ENCODE measurements at regions not wholly inside any gene's neighbourhood (a gene's known extent, or its start where the extent isn't known, plus 50 kb on each side); places are given as distances from the start of the nearest gene placed in this dataset.

DNA sequence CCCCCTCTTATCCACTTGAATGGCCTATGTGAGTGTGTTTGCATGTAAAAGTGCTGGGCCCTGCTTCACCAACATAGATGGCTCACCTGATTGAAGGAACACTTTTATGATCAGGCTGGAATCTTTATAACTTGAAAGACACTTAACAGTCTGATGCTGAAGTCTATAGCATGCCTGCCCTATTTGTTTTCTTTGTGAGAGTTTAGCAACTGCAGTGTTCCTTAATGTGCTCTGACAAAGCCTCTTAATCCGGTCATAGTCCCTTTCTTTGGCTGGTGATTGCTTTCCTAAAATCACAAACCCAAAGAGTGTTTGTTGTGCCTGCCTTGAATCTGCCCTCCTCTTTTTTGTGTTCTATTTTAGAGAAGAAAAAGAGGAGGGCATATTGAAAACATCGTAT is 1382.8 kb upstream of the CELF4 start:
- TF ChIP-seq, protein P1, sequence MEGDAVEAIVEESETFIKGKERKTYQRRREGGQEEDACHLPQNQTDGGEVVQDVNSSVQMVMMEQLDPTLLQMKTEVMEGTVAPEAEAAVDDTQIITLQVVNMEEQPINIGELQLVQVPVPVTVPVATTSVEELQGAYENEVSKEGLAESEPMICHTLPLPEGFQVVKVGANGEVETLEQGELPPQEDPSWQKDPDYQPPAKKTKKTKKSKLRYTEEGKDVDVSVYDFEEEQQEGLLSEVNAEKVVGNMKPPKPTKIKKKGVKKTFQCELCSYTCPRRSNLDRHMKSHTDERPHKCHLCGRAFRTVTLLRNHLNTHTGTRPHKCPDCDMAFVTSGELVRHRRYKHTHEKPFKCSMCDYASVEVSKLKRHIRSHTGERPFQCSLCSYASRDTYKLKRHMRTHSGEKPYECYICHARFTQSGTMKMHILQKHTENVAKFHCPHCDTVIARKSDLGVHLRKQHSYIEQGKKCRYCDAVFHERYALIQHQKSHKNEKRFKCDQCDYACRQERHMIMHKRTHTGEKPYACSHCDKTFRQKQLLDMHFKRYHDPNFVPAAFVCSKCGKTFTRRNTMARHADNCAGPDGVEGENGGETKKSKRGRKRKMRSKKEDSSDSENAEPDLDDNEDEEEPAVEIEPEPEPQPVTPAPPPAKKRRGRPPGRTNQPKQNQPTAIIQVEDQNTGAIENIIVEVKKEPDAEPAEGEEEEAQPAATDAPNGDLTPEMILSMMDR (IDR thresholded peaks at IDR 0.05; ENCODE audit: insufficient read depth, low read length, poor library complexity, severe bottlenecking) = no peak
- Histone ChIP-seq H3K36me3 (ENCODE audit: control insufficient read depth, insufficient read depth, low read length) (no peaks in the 10 kb centered on the region), H3K27me3 (replicated peaks; ENCODE audit: control insufficient read depth, insufficient read depth, low read length) (no peaks in the 10 kb centered on the region), H3K4me3 (replicated peaks; ENCODE audit: low read depth, low read length) (no peak overlapping the region)
- no peak for DNase-seq (ENCODE audit: extremely low read depth, insufficient read length)

DNA sequence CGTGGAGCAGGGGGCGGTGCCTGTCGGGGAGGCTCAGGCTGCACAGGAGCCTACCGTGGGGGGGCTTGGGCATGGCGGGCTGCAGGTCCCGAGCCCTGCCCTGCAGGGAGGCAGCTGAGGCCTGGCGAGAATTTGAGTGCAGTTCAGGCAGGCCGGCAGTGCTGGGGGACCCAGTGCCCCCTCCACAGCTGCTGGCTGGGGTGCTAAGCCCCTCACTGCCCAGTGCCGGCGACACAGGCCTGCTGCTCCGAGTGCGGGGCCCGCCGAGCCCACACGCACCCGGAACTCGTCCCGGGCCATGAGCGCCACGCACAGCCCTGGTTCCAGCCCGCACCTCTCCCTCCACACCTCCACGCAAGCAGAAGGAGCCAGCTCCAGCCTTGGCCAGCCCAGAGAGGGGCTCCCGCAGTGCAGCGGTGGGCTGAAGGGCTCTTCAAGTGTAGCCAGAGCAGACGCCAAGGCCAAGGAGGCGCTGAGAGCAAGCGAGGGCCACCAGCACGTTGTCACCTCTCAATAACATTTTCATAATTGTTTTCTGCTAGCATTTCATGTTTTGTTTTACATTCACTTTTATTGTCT is 1378.9 kb upstream of the CELF4 start:
- DNase-seq (ENCODE audit: extremely low read depth, insufficient read length) = no peak
- no peaks in the 10 kb centered on the region for H3K36me3 ChIP-seq (ENCODE audit: control insufficient read depth, insufficient read depth, low read length)
- H3K27me3 ChIP-seq (replicated peaks; ENCODE audit: control insufficient read depth, insufficient read depth, low read length) = no peaks in the 10 kb centered on the region
- H3K4me3 ChIP-seq (replicated peaks; ENCODE audit: low read depth, low read length) = no peak overlapping the region
- TF ChIP-seq, protein P1 (IDR thresholded peaks at IDR 0.05; ENCODE audit: insufficient read depth, low read length, poor library complexity, severe bottlenecking) = no peak

- Histone ChIP-seq H3K4me3 (replicated peaks; ENCODE audit: low read depth, low read length) (peak overlapping the region; percentile 44), H3K27me3 (replicated peaks; ENCODE audit: control insufficient read depth, insufficient read depth, low read length) (no peaks in the 10 kb centered on the region), H3K36me3 (ENCODE audit: control insufficient read depth, insufficient read depth, low read length) (no peaks in the 10 kb centered on the region)
- TF ChIP-seq, protein P1 (IDR thresholded peaks at IDR 0.05; ENCODE audit: insufficient read depth, low read length, poor library complexity, severe bottlenecking) = no peak
- DNase-seq (ENCODE audit: extremely low read depth, insufficient read length) = no peak
These were observed 1376.3 kb upstream of the CELF4 start for GRCh38 chr18:38941711-38942561.

GRCh38 chr18:38940863-38941531 is 1375.4 kb upstream of the CELF4 start:
- Histone ChIP-seq H3K27me3 (replicated peaks; ENCODE audit: control insufficient read depth, insufficient read depth, low read length) (no peaks in the 10 kb centered on the region), H3K36me3 (ENCODE audit: control insufficient read depth, insufficient read depth, low read length) (no peaks in the 10 kb centered on the region), H3K4me3 (replicated peaks; ENCODE audit: low read depth, low read length) (peak overlapping the region; percentile 44)
- TF ChIP-seq, protein P1 (IDR thresholded peaks at IDR 0.05; ENCODE audit: insufficient read depth, low read length, poor library complexity, severe bottlenecking) = no peak
- DNase-seq (ENCODE audit: extremely low read depth, insufficient read length) = peak; percentile 76

DNA sequence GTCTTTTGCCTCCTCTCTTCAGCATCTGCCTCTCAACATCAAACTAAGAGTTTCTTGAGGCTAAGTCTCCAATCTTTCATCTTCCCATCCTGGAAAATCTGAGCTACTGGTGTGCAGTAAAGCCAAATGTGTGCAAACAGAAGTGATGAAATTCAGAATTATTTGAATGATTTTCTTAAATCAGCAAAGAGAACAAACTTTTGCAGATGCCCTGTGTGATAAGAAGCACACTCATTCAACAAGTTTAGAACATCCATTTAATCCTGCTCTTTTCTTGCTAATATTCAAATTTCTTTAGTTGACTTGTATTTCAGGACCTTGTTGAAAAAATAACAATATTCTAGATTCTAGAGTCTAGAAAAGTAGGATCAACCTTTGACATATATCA is 1374.9 kb upstream of the CELF4 start:
- TF ChIP-seq, protein P1 (IDR thresholded peaks at IDR 0.05; ENCODE audit: insufficient read depth, low read length, poor library complexity, severe bottlenecking) = no peak
- Histone ChIP-seq H3K27me3 (replicated peaks; ENCODE audit: control insufficient read depth, insufficient read depth, low read length) (no peaks in the 10 kb centered on the region), H3K4me3 (replicated peaks; ENCODE audit: low read depth, low read length) (no peak overlapping the region), H3K36me3 (ENCODE audit: control insufficient read depth, insufficient read depth, low read length) (no peaks in the 10 kb centered on the region)
- DNase-seq (ENCODE audit: extremely low read depth, insufficient read length) = no peak

Data from GM06990 (cell line).